ENCODE measurements at regions not wholly inside any gene's neighbourhood (a gene's known extent, or its start where the extent isn't known, plus 50 kb on each side); places are given as distances from the start of the nearest gene placed in this dataset.

- ATAC-seq: no peak
- POLR2A ChIA-PET: no interaction called here
Measured at GRCh38 chr18:44136326-44136725, 544.4 kb upstream of the SETBP1 start.

DNA sequence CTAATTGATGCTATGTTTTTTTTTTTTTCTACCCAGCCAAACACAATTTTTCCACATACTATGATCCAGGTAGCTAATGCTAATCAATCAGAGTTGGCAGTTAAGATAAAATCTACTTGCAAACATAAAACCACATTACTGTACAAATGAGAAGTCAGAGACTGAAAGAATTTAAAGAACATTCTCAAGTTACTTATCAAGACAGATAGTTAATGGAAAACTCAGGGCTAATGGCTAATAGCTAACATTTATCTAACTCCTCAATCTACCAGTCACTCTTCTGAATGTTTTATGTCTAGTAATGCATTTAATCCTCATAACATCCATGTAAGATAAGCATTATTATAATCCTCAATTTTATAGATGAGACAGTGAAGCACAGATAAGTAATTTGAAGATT lies 537.6 kb upstream of the SETBP1 start:
- ATAC-seq (no peak), DNase-seq (no peak)
- H3K36me3 Mint-ChIP-seq (ENCODE audit: low read depth): no peaks in the 10 kb centered on the region
- no peaks in the 10 kb centered on the region for H3K9me3 Mint-ChIP-seq (ENCODE audit: low read depth)
- ChIA-PET CTCF (no interaction called here), POLR2A (no interaction called here)
- H3K27ac Mint-ChIP-seq: no peak overlapping the region
- no peaks in the 10 kb centered on the region for H3K4me1 Mint-ChIP-seq
- no peak overlapping the region for H3K4me3 Mint-ChIP-seq
- H3K27me3 Mint-ChIP-seq: no peaks in the 10 kb centered on the region
- intact Hi-C loops (cut with DNase I, micrococcal nuclease): no loop called here

More at GRCh38 chr18:44136326-44136725, 544.4 kb upstream of the SETBP1 start:
- intact Hi-C loops (cut with DNase I, micrococcal nuclease): no loop called here
- no peak for DNase-seq
- Mint-ChIP-seq H3K27ac (no peak overlapping the region), H3K27me3 (peaks cover 2% of the 10 kb centered on the region), H3K36me3 (ENCODE audit: low read depth) (no peaks in the 10 kb centered on the region), H3K4me1 (no peaks in the 10 kb centered on the region), H3K4me3 (no peak overlapping the region), H3K9me3 (ENCODE audit: low read depth) (peaks cover 3% of the 10 kb centered on the region)
- CTCF ChIA-PET: no interaction called here

DNA sequence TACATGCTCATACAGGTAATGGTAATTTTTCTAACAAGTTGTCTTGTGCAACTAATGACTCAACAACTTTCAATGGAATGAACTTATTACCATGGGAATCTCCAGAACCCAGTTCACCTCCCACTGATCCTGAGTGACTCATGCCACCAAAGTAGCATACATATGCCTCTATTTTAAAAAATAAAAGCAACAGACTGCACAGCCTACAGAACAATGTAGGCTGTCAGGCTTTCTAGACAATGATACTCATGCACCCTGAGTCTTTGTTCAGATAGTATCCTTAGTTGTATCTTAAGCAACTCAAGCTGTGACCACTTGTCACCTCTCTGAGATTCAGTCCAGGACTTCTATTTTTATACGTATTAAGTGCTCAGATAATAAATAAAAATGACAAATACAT lies 531.0 kb upstream of the SETBP1 start:
- ATAC-seq: no peak
- intact Hi-C loops (cut with DNase I, micrococcal nuclease): no loop called here
- H3K27ac Mint-ChIP-seq: no peak overlapping the region
- CTCF ChIA-PET: no interaction called here
- no peaks in the 10 kb centered on the region for H3K27me3 Mint-ChIP-seq
- DNase-seq: no peak
- no peaks in the 10 kb centered on the region for H3K36me3 Mint-ChIP-seq (ENCODE audit: low read depth)
- no peak overlapping the region for H3K4me3 Mint-ChIP-seq
- H3K9me3 Mint-ChIP-seq (ENCODE audit: low read depth): peaks cover 2% of the 10 kb centered on the region
- POLR2A ChIA-PET: no interaction called here
- H3K4me1 Mint-ChIP-seq: no peaks in the 10 kb centered on the region

GRCh38 chr18:44153981-44154380 lies 526.7 kb upstream of the SETBP1 start:
- ATAC-seq: no peak
- Mint-ChIP-seq H3K36me3 (ENCODE audit: low read depth) (no peaks in the 10 kb centered on the region), H3K9me3 (ENCODE audit: low read depth) (peaks cover 2% of the 10 kb centered on the region), H3K4me1 (no peaks in the 10 kb centered on the region), H3K27ac (no peak overlapping the region), H3K27me3 (no peaks in the 10 kb centered on the region), H3K4me3 (no peak overlapping the region)
- intact Hi-C loops (cut with DNase I, micrococcal nuclease): no loop called here
- DNase-seq: no peak
- CTCF ChIA-PET: interaction anchor here (1.4 kb wide), 1 partner anchor 23 kb away, joined by 3 read pairs; no protein-coding TSS in a partner anchor
- POLR2A ChIA-PET: no interaction called here

GRCh38 chr18:44156126-44156525 lies 524.6 kb upstream of the SETBP1 start:
- DNase-seq: no peak
- no peaks in the 10 kb centered on the region for H3K4me1 Mint-ChIP-seq
- H3K9me3 Mint-ChIP-seq (ENCODE audit: low read depth): peaks cover 2% of the 10 kb centered on the region
- no peak overlapping the region for H3K4me3 Mint-ChIP-seq
- ATAC-seq: no peak
- no peaks in the 10 kb centered on the region for H3K27me3 Mint-ChIP-seq
- intact Hi-C loops (cut with DNase I, micrococcal nuclease): no loop called here
- POLR2A ChIA-PET: no interaction called here
- no peak overlapping the region for H3K27ac Mint-ChIP-seq
- CTCF ChIA-PET: interaction anchor here (0.7 kb wide), 1 partner anchor 1033 kb away, joined by 3 read pairs; no protein-coding TSS in a partner anchor
- no peaks in the 10 kb centered on the region for H3K36me3 Mint-ChIP-seq (ENCODE audit: low read depth)

DNA sequence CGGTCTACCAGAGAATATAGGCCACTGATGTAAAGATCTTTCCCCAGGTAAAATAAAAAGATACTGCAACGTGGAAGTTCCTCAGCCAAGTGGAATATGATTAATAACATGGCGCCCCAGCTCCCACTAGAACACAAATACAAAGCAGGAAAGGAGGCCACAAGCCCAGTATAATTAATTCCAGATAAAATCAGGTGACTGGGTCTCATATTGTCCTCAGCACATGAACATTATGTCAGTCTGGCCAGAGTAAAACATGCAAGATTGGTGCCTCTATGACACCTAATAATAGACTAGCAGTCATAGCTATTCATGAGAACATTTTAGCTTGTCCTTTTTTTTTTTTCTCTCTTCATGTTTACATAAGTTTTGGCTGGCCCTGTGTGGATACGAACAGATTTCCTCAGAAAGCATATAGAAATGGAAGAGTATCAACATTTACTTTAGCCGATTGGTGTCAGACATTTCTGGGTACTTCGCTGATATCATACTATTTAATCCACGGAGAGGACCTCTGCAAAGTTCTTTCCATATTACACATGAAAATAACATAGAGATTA lies 523.8 kb upstream of the SETBP1 start:
- H3K9me3 Mint-ChIP-seq (ENCODE audit: low read depth): peaks cover 3% of the 10 kb centered on the region
- H3K4me3 Mint-ChIP-seq: no peak overlapping the region
- DNase-seq (no peak), ATAC-seq (no peak)
- no peak overlapping the region for H3K27ac Mint-ChIP-seq
- H3K4me1 Mint-ChIP-seq: no peaks in the 10 kb centered on the region
- H3K27me3 Mint-ChIP-seq: no peaks in the 10 kb centered on the region
- POLR2A ChIA-PET: no interaction called here
- intact Hi-C loops (cut with DNase I, micrococcal nuclease): no loop called here
- CTCF ChIA-PET: no interaction called here
- no peaks in the 10 kb centered on the region for H3K36me3 Mint-ChIP-seq (ENCODE audit: low read depth)

- Mint-ChIP-seq H3K27ac (no peak overlapping the region), H3K27me3 (no peaks in the 10 kb centered on the region), H3K4me3 (no peak overlapping the region), H3K4me1 (no peaks in the 10 kb centered on the region), H3K36me3 (ENCODE audit: low read depth) (no peaks in the 10 kb centered on the region), H3K9me3 (ENCODE audit: low read depth) (peaks cover 3% of the 10 kb centered on the region)
- POLR2A ChIA-PET: no interaction called here
- CTCF ChIA-PET: no interaction called here
- intact Hi-C loops (cut with DNase I, micrococcal nuclease): no loop called here
- no peak for DNase-seq
- no peak for ATAC-seq
Measured at GRCh38 chr18:44170208-44170880, 510.3 kb upstream of the SETBP1 start.

- no peaks in the 10 kb centered on the region for H3K36me3 Mint-ChIP-seq (ENCODE audit: low read depth)
- no peak overlapping the region for H3K4me3 Mint-ChIP-seq
- CTCF ChIA-PET: no interaction called here
- intact Hi-C loops (cut with DNase I, micrococcal nuclease): no loop called here
- POLR2A ChIA-PET: no interaction called here
- H3K9me3 Mint-ChIP-seq (ENCODE audit: low read depth): peaks cover 3% of the 10 kb centered on the region
- H3K27me3 Mint-ChIP-seq: no peaks in the 10 kb centered on the region
- no peak for DNase-seq
- no peak for ATAC-seq
- no peak overlapping the region for H3K27ac Mint-ChIP-seq
- H3K4me1 Mint-ChIP-seq: no peaks in the 10 kb centered on the region
Measured at GRCh38 chr18:44171301-44171700, 509.4 kb upstream of the SETBP1 start.

- no peak for ATAC-seq
- ChIA-PET CTCF (no interaction called here), POLR2A (no interaction called here)
Measured at GRCh38 chr18:44175891-44176290, 504.8 kb upstream of the SETBP1 start.

DNA sequence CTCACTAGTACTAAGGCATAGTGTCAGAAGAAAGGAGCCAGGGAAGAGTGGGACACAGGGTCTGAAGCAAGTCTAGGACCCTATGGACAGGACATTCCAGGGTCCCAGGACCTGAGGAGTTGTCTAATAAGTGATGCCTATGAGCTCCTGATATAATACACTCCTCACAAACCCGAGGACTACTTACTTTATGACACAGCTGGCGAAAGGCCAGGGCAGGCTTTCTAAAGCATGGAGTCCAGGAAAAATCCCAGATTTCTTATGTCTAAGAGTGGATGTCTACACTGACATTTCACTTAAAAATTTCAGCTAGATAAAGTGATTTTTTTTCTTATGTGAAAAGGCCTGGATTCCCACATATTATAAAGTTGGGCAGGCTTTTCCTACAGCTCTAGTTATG lies 502.2 kb upstream of the SETBP1 start:
- ChIA-PET POLR2A (interaction anchor here (0.7 kb wide), 1 partner anchor 364 kb away, joined by 3 read pairs; no protein-coding TSS in a partner anchor), CTCF (no interaction called here)
- Mint-ChIP-seq H3K27me3 (no peaks in the 10 kb centered on the region), H3K4me1 (no peaks in the 10 kb centered on the region), H3K4me3 (no peak overlapping the region), H3K27ac (no peak overlapping the region), H3K36me3 (ENCODE audit: low read depth) (no peaks in the 10 kb centered on the region), H3K9me3 (ENCODE audit: low read depth) (peaks cover 2% of the 10 kb centered on the region)
- ATAC-seq: no peak
- intact Hi-C loops (cut with DNase I, micrococcal nuclease): no loop called here
- no peak for DNase-seq

More at GRCh38 chr18:44175891-44176290, 504.8 kb upstream of the SETBP1 start:
- no peak for DNase-seq
- intact Hi-C loops (cut with DNase I, micrococcal nuclease): no loop called here
- H3K4me3 Mint-ChIP-seq: no peak overlapping the region
- no peaks in the 10 kb centered on the region for H3K27me3 Mint-ChIP-seq
- H3K9me3 Mint-ChIP-seq (ENCODE audit: low read depth): peaks cover 3% of the 10 kb centered on the region
- H3K27ac Mint-ChIP-seq: no peak overlapping the region
- no peaks in the 10 kb centered on the region for H3K36me3 Mint-ChIP-seq (ENCODE audit: low read depth)
- H3K4me1 Mint-ChIP-seq: no peaks in the 10 kb centered on the region

DNA sequence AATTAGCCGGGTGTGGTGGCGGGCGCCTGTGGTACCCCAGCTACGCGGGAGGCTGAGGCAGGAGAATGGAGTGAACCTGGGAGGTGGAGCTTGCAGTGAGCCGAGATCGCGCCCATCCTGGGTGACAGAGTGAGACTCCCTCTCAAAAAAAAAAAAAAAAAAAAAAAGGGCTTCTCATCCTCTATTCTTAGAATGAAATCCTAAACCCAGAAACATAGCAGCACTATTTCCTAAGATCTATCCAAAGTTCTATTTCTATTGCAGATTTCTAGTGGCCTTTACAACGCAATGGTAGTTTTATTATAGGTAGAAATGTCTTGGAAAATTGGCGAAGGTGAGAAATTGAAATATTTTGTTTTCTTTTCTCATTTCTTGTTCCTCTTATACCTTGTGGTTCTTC lies 501.0 kb upstream of the SETBP1 start:
- Mint-ChIP-seq H3K9me3 (ENCODE audit: low read depth) (peaks cover 2% of the 10 kb centered on the region), H3K4me1 (no peaks in the 10 kb centered on the region), H3K27ac (no peak overlapping the region), H3K27me3 (no peaks in the 10 kb centered on the region), H3K36me3 (ENCODE audit: low read depth) (no peaks in the 10 kb centered on the region), H3K4me3 (no peak overlapping the region)
- intact Hi-C loops (cut with DNase I, micrococcal nuclease): no loop called here
- ChIA-PET POLR2A (no interaction called here), CTCF (no interaction called here)
- DNase-seq: no peak
- ATAC-seq: no peak

DNA sequence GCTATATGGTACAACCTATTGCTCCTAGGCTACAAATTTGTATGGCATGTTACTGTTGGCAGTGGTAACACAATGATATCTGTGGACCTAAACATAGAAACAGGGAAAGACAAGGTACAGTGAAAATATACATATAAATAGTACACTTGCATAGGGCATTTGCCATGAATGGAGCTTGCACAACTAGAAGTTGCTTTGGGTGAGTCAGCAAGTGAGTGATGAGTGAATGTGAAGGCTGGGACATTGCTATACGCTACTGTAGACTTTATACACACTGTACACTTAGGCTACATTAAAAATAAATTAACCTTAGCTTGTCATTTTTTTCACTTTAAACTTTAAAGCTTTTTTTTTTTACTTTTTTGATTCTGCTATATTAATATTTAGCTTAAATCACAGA lies 500.0 kb upstream of the SETBP1 start:
- DNase-seq (no peak), ATAC-seq (no peak)
- CTCF ChIA-PET: interaction anchor here (1.0 kb wide), 1 partner anchor 13 kb away, joined by 3 read pairs; no protein-coding TSS in a partner anchor
- Mint-ChIP-seq H3K4me1 (no peaks in the 10 kb centered on the region), H3K4me3 (no peak overlapping the region), H3K36me3 (ENCODE audit: low read depth) (no peaks in the 10 kb centered on the region), H3K27me3 (no peaks in the 10 kb centered on the region), H3K9me3 (ENCODE audit: low read depth) (peaks cover 2% of the 10 kb centered on the region), H3K27ac (no peak overlapping the region)
- intact Hi-C loops (cut with DNase I, micrococcal nuclease): no loop called here
- POLR2A ChIA-PET: no interaction called here
